Occipital lobe (tissue), 1 donor: ENCODE measurements at regions not wholly inside any gene's neighbourhood (a gene's known extent, or its start where the extent isn't known, plus 50 kb on each side); places are given as distances from the start of the nearest gene placed in this dataset.

Source experiments
- DNase-seq: peaks from one replicate; lab custom pipeline; 2025; lab: John Stamatoyannopoulos, UW

DNA sequence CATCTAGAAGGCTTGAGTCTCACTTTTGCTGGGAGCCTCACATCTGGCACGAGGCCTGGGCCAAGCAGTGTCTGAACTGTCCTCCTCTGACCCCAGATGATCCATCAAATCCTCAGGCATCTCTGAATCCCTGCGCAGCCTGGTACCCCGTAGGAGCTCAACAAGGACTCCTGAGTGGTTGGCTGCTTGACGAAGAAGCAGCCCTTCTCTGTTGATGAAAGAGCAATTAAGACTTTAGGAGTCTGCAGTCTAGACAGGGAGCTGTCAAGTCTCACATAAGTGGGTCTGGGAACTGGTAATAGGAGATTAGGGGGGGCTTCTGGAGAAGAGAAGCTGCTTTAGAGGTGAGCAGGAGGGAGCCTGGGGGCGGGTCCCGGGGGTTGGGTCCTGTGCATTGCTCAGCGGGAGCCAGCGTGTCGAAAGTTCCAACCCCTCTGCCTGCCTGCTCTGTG, 326.0 kb downstream of the RPS24 start:
- DNase-seq = no peak

DNA sequence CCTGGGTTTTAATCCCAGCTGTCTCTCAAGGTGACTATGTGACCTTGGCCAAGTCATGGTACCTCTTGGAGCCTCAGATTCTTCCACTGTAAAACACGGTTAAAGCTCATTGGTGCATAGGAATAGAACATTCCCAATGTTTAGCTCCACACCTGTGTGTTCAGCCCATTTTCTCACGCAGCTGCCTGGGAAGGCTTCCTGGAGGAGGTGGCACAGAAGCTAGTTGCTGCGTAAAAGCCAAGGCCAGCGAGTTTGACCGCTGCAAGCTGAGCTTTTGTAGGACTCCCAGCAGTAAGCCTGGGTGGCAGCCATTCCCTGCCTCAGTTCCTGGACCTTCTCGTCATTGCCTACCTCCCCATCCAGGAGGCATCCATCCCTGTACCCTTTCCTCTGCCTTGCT, 326.6 kb downstream of the RPS24 start:
- DNase-seq = no peak

DNA sequence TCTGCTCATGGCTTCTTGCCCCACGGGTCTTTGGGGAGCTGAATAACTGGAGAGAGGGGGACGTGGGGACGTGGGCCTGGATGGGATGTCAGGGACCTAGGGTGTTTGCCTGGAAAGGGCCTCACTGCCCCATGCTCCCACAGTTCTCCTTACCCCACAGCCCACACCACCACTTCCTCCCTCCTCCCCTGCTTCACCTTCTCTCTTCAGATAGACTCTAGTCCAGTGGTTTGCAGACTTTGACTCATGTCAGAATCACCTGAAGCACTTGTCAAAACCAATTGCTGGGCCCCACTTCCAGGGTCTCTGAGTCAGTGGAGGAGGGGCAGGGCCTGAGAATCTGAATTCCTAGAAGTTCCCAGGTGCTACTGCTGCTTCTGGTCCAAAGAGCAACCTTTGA, 327.4 kb downstream of the RPS24 start:
- no peak for DNase-seq

- no peak for DNase-seq
Observed at GRCh38 chr10:78362406-78363022, 328.9 kb downstream of the RPS24 start.

GRCh38 chr10:78363190-78363589, 329.5 kb downstream of the RPS24 start:
- DNase-seq = no peak

DNA sequence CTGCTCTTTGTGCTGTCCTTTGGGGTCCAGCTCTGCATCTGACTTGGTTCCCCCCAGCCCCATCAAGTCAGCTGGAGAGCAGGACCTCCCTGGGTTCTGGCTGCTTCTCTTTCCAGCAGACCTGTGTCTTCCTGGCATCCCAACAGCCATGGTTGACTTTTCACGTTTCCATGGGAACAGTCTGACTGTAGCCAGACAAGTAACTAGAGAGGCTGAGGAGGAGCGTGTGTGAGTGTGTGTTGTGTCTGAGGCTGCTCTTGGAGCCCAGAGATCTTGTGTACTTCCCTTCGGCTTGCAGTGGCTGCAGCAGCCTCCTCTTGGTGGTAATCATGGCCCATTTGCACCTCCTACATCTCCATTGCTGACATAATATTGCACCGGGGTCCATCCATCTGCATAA, 332.0 kb downstream of the RPS24 start:
- no peak for DNase-seq

GRCh38 chr10:78366663-78367411, 333.2 kb downstream of the RPS24 start:
- DNase-seq = no peak

DNA sequence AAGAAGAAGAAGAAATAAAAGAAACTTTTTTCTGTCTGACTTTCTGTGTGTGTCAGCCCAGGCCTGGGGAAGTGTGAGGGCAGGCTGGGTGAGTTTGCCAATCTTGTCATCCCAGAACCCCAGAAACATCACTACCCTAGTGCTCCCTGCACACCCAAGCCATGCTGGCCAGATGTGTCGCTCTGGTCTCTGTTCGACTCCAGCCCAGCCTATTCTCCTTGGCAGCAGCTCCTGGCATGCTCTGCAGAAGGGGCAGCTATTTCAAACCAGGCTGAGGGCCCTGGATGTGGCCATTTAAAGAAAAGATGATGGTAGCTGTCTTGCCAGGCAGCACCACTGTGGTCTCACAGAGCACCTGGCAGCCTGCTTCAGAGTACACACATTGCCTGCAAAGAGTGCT, 334.1 kb downstream of the RPS24 start:
- DNase-seq = no peak

DNA sequence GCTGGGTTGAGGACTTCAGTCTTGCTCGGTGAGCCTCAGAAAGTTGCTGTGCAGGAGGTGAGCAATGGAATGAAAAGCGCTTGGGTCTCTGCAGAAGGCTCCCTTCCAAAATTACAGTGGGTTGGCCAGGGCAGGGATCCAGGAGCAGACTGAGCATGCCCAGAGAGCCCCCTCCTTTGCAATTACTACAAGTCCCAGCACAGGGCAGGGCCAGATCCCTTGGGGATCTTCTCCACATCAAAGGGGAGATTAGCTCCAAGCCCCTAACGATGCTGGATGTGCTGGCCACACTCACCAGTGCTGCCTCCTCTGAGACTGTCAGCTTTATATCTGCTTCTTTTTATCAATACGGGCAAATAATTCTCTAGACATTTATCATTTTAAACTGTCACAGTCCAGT, 337.5 kb downstream of the RPS24 start:
- no peak for DNase-seq

- DNase-seq = no peak
Observed at GRCh38 chr10:78372806-78373205, 339.1 kb downstream of the RPS24 start.

GRCh38 chr10:78374331-78375028, 340.8 kb downstream of the RPS24 start:
- no peak for DNase-seq

DNA sequence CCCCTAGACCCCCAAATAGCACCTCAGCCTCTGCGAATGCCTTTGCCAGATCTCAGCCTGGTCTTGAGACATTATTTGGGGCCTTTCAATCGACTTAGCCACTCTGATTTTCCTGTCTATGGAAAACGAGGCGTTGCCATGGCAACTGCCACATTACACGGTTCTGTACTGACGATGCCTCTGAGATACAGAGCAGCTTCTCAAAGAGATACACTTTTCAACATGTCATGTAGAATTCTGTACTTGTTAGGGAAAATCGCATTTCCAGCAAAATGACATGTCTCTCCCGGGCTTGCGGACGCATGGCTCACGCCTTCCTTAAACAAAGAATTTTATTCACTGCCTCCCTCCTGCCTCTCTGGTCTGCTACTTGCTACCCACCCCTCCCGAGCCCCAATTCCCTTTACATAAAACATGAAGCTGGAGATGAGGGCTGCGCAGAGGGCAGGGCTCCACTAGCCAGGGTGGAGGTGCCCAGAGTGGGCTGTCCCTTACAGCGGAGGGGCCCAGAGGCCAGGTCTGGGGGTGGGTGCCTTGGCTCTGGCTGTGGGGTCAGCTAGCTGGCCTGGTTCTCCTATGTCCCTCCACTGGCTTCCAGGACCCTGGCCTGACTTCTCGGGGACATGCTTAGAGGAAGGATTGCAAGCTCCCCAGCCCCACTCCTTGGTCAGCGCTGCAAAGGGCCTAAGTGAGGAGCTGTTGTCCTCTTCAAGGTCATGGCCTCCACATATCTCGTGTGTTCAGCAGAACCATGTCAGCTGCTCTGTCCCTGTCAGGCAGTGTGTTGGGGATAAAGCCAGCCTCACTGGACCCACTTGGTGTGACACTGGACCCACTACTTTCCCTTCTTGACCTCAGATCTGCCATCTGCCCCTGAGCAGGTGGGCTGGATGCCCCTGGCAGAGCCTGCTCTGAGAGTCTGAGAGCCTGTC, 342.5 kb downstream of the RPS24 start:
- no peak for DNase-seq

- no peak for DNase-seq
Observed at GRCh38 chr10:78377356-78377755, 343.7 kb downstream of the RPS24 start.

DNA sequence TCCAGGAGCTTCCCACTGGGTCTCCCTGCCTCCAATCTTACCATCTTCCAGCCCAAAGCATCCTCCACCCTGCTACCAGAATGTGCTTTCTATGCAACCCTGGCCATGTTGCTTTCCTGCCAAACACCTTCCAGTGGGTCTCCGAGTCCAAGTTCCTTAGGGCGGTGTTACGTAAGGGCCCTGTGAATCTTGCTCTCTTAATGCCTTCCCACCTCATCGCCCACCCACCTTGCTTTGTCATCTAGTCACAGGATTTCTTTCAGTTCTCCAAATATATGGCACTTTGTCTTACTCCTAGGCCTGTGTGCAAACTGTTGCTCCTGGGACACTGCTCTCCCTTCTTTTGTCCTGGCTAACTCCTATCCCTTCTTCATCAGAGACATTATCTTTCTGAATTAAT, 344.5 kb downstream of the RPS24 start:
- DNase-seq = no peak

- DNase-seq = no peak
Observed at GRCh38 chr10:78381107-78381506, 347.4 kb downstream of the RPS24 start.

- no peak for DNase-seq
Observed at GRCh38 chr10:78382047-78382446, 348.4 kb downstream of the RPS24 start.

- DNase-seq = no peak
Observed at GRCh38 chr10:78382772-78383171, 349.1 kb downstream of the RPS24 start.

DNA sequence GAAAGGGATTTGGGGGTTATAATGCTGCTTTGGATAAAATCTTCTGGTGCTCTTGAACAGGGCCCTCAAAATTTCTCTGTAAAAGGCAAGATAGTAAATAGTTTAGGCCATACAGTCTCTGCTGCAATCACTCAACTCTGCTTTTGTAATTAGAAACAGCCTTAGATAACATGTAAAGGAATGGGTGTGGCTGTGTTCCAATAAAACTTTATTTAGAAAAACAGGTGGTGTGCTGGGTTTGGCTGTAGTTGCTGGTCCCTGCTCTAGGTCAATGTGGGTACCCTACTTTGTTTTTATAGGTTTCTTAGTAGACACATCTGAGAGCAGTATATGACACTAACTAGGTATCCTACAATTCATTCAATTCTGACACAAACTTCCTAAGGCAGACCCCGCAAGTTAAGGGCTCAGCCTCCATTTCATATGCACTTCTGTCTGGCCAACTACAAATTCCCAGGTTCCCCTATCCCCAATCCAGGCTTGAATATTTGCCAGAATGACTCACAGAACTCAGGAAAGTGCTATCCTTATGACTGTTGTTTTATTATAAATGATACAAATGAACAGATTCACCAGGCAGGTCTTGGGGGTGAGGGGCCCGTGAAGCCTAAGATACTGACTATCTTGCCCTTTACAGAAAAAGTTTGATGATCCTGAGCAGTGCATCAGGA, 349.9 kb downstream of the RPS24 start:
- DNase-seq = no peak

- DNase-seq = no peak
Observed at GRCh38 chr10:78384049-78384431, 350.4 kb downstream of the RPS24 start.

GRCh38 chr10:78385599-78385998, 351.9 kb downstream of the RPS24 start:
- DNase-seq = no peak

GRCh38 chr10:78386509-78386908, 352.8 kb downstream of the RPS24 start:
- no peak for DNase-seq
